BJ (cell line): ENCODE measurements at regions not wholly inside any gene's neighbourhood (a gene's known extent, or its start where the extent isn't known, plus 50 kb on each side); places are given as distances from the start of the nearest gene placed in this dataset.

Experiments used
- CTCF ChIA-PET: fragments of 350-600 bp; formaldehyde crosslinking; extraction: SDS; loops from one replicate; lab custom pipeline; 2021; ENCODE audit warnings: antibody characterized with exemption, inconsistent platforms; lab: Yijun Ruan, JAX
- POLR2A ChIA-PET: fragments of 300-600 bp; sonication (Branson Sonifier 250); formaldehyde crosslinking; extraction: SDS; loops from one replicate; lab custom pipeline; 2021; ENCODE audit warnings: antibody characterized with exemption; lab: Charles Lee
- DNase-seq: peaks from one replicate; pipeline ENCODE4 v3.0.0-alpha.2; 2011; ENCODE audit warnings: low read depth
- H3K27me3 ChIP-seq: 2 replicates; pipeline ENCODE4 v1.6.0; 2011; ENCODE audit warnings: low read length; ENCODE audit not compliant: control insufficient read depth, insufficient read depth
- H3K36me3 ChIP-seq: 2 replicates; pipeline ENCODE4 v1.5.1; 2011; ENCODE audit warnings: low read length; ENCODE audit not compliant: control insufficient read depth, insufficient read depth
- H3K4me3 ChIP-seq: 2 replicates; pipeline ENCODE4 v1.5.1; 2011; ENCODE audit warnings: low read depth, mild to moderate bottlenecking, control low read depth, low read length
- TF ChIP-seq, protein P1 (sequence below): IDR thresholded peaks from 2 replicates; pipeline ENCODE4 v1.5.1; 2011; ENCODE audit warnings: low read depth, mild to moderate bottlenecking, control low read depth, inconsistent platforms, low read length, moderate library complexity; ENCODE audit not compliant: insufficient read depth

- no peaks in the 10 kb centered on the region for H3K36me3 ChIP-seq
- no peak for DNase-seq
- POLR2A ChIA-PET = no interaction called here
- CTCF ChIA-PET = interaction anchor here (1.5 kb wide), 1 partner anchor 16 kb away, joined by 5 read pairs; no protein-coding TSS in a partner anchor
- no peaks in the 10 kb centered on the region for H3K27me3 ChIP-seq
- no peak overlapping the region for H3K4me3 ChIP-seq
- TF ChIP-seq, protein P1, sequence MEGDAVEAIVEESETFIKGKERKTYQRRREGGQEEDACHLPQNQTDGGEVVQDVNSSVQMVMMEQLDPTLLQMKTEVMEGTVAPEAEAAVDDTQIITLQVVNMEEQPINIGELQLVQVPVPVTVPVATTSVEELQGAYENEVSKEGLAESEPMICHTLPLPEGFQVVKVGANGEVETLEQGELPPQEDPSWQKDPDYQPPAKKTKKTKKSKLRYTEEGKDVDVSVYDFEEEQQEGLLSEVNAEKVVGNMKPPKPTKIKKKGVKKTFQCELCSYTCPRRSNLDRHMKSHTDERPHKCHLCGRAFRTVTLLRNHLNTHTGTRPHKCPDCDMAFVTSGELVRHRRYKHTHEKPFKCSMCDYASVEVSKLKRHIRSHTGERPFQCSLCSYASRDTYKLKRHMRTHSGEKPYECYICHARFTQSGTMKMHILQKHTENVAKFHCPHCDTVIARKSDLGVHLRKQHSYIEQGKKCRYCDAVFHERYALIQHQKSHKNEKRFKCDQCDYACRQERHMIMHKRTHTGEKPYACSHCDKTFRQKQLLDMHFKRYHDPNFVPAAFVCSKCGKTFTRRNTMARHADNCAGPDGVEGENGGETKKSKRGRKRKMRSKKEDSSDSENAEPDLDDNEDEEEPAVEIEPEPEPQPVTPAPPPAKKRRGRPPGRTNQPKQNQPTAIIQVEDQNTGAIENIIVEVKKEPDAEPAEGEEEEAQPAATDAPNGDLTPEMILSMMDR = no peak
These were observed 148.7 kb downstream of the NDUFA10 start for GRCh38 chr2:239876271-239876947.

- TF ChIP-seq, protein P1 = no peak
- CTCF ChIA-PET = no interaction called here
- Histone ChIP-seq H3K36me3 (no peaks in the 10 kb centered on the region), H3K27me3 (no peaks in the 10 kb centered on the region), H3K4me3 (no peak overlapping the region)
- POLR2A ChIA-PET = no interaction called here
- DNase-seq = no peak
These were observed 150.3 kb downstream of the NDUFA10 start for GRCh38 chr2:239874636-239875356.

DNA sequence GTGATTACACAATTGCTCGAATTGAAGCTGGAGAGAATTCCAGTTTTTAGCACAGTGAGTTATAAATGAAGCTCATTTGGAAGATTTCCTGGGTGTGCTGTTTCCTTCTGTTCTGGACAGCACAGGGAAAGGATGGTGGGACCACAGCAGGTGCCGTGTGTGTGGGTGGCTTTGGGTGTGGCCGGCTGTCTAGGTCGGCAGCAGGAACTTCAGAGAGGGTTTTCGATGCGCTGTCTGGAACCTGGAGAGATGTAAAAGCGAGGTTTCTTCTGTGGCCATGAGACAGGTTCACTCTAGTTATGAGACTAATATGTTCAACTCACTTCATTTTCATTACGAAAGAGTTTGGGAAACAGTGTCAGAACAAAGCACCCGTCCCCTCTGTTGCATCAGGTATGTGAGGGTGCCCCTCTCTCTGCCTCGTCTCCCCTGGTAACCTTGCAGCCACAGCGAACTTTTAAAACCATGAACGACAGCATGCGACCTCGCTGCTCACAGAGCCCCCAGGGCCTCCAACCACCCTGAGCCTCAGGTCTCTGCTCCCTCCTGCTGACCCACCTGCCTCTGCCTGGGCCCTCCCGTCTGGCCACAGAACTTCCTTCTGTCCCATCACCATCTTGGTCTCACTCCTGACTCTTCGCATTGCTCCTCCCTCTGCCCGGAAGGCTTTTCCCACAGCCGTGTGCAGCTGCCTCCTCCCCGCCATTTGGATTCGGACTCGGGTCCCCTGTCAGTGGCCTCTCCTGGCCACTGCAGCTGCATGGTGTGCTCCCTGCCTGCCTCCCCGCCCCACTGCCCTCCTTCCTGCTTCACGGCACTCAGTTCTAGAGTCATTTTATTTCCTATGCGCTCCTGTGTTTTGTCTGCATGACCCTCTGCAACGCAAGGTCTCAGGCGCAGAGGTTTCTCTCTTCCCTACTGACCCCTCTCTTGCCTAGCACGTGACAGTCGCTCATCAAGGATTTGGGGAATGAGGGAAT, 151.2 kb downstream of the NDUFA10 start:
- TF ChIP-seq, protein P1 = no peak
- H3K4me3 ChIP-seq = no peak overlapping the region
- POLR2A ChIA-PET = no interaction called here
- no peaks in the 10 kb centered on the region for H3K27me3 ChIP-seq
- no peak for DNase-seq
- H3K36me3 ChIP-seq = no peaks in the 10 kb centered on the region
- CTCF ChIA-PET = no interaction called here

DNA sequence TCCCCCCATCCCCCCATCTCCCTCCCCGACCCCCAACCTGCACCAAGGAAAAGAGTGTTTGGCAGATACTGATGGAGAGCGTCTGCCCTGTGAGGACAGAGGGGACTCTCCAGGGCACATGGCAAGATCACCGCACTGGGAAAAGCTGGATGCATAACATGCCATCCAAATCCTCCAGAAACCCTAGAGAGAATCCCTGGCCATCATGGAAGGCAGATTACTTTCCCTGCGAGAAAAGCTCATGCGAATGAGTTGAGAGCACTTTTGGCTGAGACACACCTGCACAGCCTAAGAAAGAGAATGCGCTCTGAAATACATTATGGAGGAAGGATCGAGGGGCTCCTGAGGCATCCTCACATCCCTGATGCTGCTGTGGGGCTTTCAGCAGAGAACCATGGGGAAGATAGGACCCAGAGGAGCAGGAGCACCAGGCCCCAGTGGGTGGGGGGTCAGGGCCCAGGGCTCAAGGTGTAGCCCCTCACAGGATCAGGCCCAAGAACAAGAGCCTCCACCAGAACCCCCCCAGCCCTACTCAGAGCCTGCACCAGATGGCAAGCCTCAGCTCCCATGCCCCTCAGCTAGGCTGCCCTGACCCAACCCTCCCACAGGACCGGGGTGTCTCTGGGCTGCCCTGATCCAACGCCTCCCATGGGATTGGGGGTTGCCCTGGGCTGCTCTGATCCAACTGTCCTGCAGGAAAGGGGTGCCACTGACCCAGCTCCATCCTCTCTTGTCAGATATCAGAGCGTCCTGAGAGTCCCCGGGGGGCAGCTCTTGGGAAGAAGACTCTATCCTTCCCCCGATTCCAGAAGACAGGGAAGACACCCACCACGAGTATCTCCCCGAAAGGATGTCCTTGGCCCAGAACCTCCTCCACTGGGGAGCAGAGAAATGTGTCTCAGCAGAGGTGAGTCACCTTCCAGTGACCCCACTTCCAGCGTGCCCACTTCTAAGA, 153.4 kb downstream of the NDUFA10 start:
- no peaks in the 10 kb centered on the region for H3K27me3 ChIP-seq
- ChIA-PET POLR2A (no interaction called here), CTCF (no interaction called here)
- no peaks in the 10 kb centered on the region for H3K36me3 ChIP-seq
- H3K4me3 ChIP-seq = no peak overlapping the region
- no peak for DNase-seq
- TF ChIP-seq, protein P1 = no peak
